GM15510 (cell line): ENCODE measurements at regions not wholly inside any gene's neighbourhood (a gene's known extent, or its start where the extent isn't known, plus 50 kb on each side); places are given as distances from the start of the nearest gene placed in this dataset.

ENCODE experiments used
- POLR2A ChIP-seq: IDR thresholded peaks from 3 replicates; pipeline ENCODE4 v1.6.1; 2011; ENCODE audit warnings: borderline replicate concordance; ENCODE audit not compliant: insufficient read length; ENCODE audit errors: extremely low read depth

DNA sequence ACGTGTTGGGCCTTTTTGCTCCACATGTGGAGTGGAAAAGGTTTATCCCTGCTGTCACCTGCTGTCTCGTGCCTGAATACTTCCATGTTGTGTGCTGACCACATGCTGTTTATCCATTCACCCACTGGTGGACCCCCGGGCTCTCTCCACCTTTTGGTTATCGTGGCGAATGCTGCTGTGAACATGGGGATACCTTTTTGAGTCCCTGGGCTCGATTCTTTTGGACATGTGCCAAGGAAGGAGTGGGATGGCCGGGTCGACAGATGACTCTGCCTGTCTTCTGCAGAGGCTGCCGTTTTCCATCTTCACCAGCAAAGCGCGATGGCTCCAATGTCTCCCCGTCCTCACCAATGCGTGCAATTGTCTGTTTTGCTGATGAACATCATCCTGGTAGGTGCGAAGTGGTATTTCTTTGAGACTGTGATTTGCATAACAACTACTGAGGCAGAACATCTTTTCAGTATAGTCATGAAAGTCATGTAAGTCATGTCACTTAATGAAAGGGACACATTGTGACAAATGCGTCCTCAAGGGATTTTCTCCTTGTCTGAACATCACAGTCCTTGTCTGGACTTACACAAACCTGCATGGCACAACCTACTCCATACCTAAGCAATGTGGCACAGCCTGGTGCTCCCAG, 758.7 kb downstream of the BRD1 start:
- TF ChIP-seq POLR2A = no peak

DNA sequence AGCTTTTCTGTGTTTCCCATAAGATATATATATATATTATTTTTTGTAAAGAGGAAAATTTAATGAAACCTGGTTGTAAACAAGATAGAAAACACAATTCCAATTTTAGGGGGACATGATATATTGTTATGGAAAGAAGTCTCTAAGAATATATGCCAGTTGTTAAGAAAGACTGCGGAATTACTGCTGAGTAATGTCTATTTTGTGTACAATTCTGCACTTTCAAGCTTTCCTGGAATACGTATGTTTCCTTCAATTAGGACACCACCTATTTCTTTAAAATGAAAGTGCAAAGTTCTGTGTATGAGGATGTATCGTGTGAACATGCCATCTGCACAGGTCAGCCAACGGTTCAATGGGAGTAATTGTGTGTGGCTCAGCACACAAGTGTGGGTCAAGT, 760.2 kb downstream of the BRD1 start:
- TF ChIP-seq POLR2A = no peak

GRCh38 chr22:49066619-49067018, 761.1 kb downstream of the BRD1 start:
- no peak for TF ChIP-seq POLR2A

DNA sequence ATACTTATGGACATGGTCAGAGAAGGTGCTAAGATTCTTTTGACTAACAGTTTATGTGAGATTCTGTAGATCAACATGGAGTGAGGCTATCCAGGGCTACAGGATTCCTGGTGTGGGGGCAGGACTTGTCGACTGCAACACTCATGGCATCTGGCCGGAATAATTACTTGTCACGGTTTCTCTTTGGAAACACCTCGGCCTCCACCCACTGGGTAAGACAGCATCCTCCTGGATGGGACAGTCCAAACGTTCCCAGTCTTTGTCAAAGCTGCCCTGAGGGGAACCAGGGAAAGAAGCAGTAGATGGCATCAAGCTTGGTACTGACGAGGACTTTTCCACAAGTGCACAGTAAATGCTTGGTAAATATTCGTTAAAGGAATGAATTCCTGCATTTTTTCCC, 762.8 kb downstream of the BRD1 start:
- no peak for TF ChIP-seq POLR2A

DNA sequence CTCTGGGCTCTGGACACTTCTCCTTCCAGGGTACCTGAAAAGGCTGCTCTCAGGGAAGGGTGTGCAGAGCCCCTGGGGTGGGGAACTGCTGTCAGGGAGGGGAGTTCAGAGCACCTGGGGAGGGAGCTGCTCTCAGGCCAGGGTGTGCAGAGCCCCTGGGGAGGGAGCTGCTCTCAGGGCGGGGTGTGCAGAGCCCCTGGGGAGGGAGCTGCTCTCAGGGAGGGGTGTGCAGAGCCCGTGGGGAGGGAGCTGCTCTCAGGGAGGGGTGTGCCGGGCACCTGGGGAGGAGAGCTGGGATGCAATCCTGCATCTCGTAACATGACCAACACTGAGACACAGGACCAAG, 764.2 kb downstream of the BRD1 start:
- no peak for TF ChIP-seq POLR2A

DNA sequence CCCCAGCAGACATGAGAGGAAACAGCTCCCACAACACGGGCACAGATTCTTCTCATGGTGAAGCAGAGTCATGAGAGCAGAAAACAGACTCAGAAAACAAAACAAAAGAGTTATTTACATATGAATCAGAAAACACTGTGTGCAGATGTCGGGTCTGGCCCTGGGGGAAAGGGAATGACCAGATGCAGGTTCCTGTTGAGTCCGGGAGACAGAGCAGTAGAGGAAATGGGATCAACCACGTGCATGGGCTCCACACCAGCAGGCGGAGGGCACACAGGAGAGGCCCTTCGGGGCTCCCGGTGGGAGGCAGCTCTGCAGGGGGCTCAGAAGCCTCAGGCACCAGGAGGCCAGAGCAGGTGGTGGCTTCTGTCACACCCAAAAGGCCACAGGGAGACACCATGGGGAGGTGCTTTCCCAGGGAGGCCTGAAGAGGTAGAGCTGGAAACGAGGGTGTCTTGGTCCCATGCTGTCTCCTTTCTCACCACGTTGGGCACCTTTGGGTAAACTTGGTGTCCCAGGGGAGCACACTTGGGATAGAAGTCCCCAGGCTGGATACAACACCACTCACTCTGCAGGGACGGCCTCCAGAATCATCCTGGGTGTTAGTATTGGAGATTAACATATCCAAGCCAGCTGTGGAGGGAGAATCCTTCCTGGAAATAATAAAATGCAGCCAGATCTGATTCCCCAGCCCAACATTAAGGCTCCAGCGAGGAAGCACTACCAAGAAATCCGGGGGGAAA, 764.7 kb downstream of the BRD1 start:
- TF ChIP-seq POLR2A = no peak

GRCh38 chr22:49062155-49062801, 765.4 kb downstream of the BRD1 start:
- no peak for TF ChIP-seq POLR2A

GRCh38 chr22:49057910-49058309, 769.8 kb downstream of the BRD1 start:
- TF ChIP-seq POLR2A = no peak

DNA sequence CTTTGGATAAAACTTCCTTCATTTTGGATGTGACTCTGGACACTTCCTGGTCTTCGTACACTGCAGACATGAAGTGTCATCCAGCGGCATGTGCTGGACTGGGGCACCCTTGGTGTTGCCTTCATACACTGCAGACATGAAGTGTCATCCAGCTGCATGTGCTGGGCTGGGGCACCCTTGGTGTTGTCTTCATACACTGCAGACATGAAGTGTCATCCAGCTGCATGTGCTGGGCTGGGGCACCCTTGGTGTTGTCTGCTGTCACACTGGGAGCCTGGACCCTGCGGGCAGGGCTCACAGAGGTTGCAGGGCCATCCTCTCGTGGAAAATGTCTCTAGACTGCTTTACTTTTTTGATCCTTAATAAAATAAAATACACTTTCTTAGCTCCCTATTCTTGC, 771.4 kb downstream of the BRD1 start:
- no peak for TF ChIP-seq POLR2A

- no peak for TF ChIP-seq POLR2A
Observed at GRCh38 chr22:49055406-49055805, 772.3 kb downstream of the BRD1 start.

GRCh38 chr22:49053578-49053977, 774.1 kb downstream of the BRD1 start:
- no peak for TF ChIP-seq POLR2A

GRCh38 chr22:49052560-49052959, 775.1 kb downstream of the BRD1 start:
- no peak for TF ChIP-seq POLR2A

- no peak for TF ChIP-seq POLR2A
Observed at GRCh38 chr22:49052023-49052538, 775.6 kb downstream of the BRD1 start.

- TF ChIP-seq POLR2A = no peak
Observed at GRCh38 chr22:49051491-49052022, 776.1 kb downstream of the BRD1 start.

- TF ChIP-seq POLR2A = no peak
Observed at GRCh38 chr22:49049691-49050090, 778.0 kb downstream of the BRD1 start.

DNA sequence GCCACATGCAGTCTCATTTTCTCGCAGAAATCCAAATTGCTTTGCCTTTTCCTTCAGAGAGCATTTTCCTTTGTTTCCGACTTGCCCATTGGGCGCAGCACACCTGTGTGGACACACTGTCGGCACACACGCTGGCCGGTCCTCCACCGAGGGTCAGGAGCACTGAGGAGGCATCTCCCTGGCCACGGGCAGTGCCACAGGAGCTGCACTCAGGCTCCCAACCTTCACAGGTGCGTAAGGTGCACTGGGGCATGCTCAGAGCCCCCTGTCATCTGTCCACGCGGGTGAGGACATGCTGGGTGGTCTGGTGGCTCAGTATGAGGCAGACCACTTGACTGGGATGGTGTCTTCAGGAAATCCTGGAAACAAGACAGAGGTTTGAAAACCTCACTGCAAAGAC, 779.1 kb downstream of the BRD1 start:
- TF ChIP-seq POLR2A = no peak

DNA sequence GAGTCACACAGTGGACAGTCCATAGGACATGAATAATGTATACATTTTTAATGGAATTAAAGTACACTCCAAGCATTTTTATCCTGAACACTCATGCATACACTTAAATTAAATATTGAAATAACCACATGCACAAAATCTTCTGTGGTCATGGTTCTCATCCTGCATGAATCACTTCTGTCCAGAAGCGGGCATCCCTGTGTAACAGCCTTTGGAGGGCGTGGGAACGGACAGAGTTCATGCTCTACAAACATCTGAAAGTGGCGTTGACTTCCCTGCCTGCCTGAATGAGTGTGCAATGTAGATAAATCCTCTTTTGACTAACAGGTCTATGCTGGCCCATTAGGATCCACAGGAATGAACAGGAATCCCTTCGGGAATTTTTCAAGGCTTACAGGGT, 780.2 kb downstream of the BRD1 start:
- no peak for TF ChIP-seq POLR2A
